Activated T-helper 17 cell treated with anti-CD3 and anti-CD28 coated beads, Interleukin-2, amount 50 U/mL, for 72 hours (primary cell): ENCODE measurements at regions not wholly inside any gene's neighbourhood (a gene's known extent, or its start where the extent isn't known, plus 50 kb on each side); places are given as distances from the start of the nearest gene placed in this dataset.

Experiments used
- ATAC-seq: fragments of 150-1000 bp; cut with Tn5 transposase; replicated peaks from 2 replicates; pipeline ENCODE4 v1.10.0; 2021; ENCODE audit warnings: mild to moderate bottlenecking, moderate library complexity
- H3K27ac Mint-ChIP-seq: one replicate; pipeline ENCODE4 v1.8.0; 2022; ENCODE audit warnings: mixed read lengths
- H3K27me3 Mint-ChIP-seq: one replicate; pipeline ENCODE4 v1.8.0; 2022; ENCODE audit warnings: mixed read lengths
- H3K36me3 Mint-ChIP-seq: one replicate; pipeline ENCODE4 v1.8.0; 2022; ENCODE audit warnings: low read depth, mild to moderate bottlenecking, mixed read lengths
- H3K4me1 Mint-ChIP-seq: one replicate; pipeline ENCODE4 v1.8.0; 2022; ENCODE audit warnings: mixed read lengths
- H3K4me3 Mint-ChIP-seq: one replicate; pipeline ENCODE4 v1.8.0; 2022; ENCODE audit warnings: mild to moderate bottlenecking, mixed read lengths
- H3K9me3 Mint-ChIP-seq: one replicate; pipeline ENCODE4 v1.8.0; 2022; ENCODE audit warnings: mixed read lengths

GRCh38 chr3:64759811-64760210, 72.0 kb upstream of the ADAMTS9 start:
- Mint-ChIP-seq H3K27ac (no peak overlapping the region), H3K4me3 (no peak overlapping the region), H3K36me3 (no peaks in the 10 kb centered on the region), H3K9me3 (peaks cover 3% of the 10 kb centered on the region), H3K4me1 (no peaks in the 10 kb centered on the region), H3K27me3 (no peaks in the 10 kb centered on the region)
- ATAC-seq: no peak

GRCh38 chr3:64756398-64756986, 68.7 kb upstream of the ADAMTS9 start:
- H3K9me3 Mint-ChIP-seq: peaks cover 7% of the 10 kb centered on the region
- no peak for ATAC-seq
- no peaks in the 10 kb centered on the region for H3K4me1 Mint-ChIP-seq
- no peak overlapping the region for H3K27ac Mint-ChIP-seq
- H3K36me3 Mint-ChIP-seq: no peaks in the 10 kb centered on the region
- no peak overlapping the region for H3K4me3 Mint-ChIP-seq
- H3K27me3 Mint-ChIP-seq: no peaks in the 10 kb centered on the region

GRCh38 chr3:64748244-64748904, 60.6 kb upstream of the ADAMTS9 start:
- H3K27me3 Mint-ChIP-seq: no peaks in the 10 kb centered on the region
- H3K36me3 Mint-ChIP-seq: no peaks in the 10 kb centered on the region
- H3K27ac Mint-ChIP-seq: no peak overlapping the region
- no peak for ATAC-seq
- no peaks in the 10 kb centered on the region for H3K4me1 Mint-ChIP-seq
- peaks cover 4% of the 10 kb centered on the region for H3K9me3 Mint-ChIP-seq
- H3K4me3 Mint-ChIP-seq: no peak overlapping the region

DNA sequence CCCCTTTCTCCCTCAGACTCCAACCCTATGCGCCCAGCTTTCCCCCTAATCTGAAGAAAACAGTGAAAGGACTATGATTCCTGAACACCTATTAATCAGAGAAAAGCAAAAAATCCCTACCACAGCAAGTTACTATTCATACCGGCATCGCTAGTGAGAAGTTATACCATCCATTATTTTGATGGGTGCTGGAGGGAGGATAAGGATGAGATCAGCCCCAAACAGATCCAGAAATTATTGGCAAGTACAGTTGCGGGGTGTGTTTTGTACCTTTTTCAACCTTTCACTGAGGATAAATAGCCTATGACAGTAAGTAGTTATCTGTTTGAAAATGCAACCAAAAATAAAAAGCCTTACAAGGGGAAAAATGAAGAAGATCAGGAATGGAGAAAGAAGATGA, 59.9 kb upstream of the ADAMTS9 start:
- Mint-ChIP-seq H3K9me3 (peaks cover 4% of the 10 kb centered on the region), H3K4me1 (no peaks in the 10 kb centered on the region), H3K27me3 (no peaks in the 10 kb centered on the region), H3K36me3 (no peaks in the 10 kb centered on the region), H3K27ac (no peak overlapping the region), H3K4me3 (no peak overlapping the region)
- no peak for ATAC-seq

GRCh38 chr3:64743887-64744243, 56.1 kb upstream of the ADAMTS9 start:
- Mint-ChIP-seq H3K9me3 (peaks cover 5% of the 10 kb centered on the region), H3K4me1 (no peaks in the 10 kb centered on the region), H3K27ac (no peak overlapping the region), H3K36me3 (no peaks in the 10 kb centered on the region), H3K27me3 (no peaks in the 10 kb centered on the region), H3K4me3 (no peak overlapping the region)
- no peak for ATAC-seq

DNA sequence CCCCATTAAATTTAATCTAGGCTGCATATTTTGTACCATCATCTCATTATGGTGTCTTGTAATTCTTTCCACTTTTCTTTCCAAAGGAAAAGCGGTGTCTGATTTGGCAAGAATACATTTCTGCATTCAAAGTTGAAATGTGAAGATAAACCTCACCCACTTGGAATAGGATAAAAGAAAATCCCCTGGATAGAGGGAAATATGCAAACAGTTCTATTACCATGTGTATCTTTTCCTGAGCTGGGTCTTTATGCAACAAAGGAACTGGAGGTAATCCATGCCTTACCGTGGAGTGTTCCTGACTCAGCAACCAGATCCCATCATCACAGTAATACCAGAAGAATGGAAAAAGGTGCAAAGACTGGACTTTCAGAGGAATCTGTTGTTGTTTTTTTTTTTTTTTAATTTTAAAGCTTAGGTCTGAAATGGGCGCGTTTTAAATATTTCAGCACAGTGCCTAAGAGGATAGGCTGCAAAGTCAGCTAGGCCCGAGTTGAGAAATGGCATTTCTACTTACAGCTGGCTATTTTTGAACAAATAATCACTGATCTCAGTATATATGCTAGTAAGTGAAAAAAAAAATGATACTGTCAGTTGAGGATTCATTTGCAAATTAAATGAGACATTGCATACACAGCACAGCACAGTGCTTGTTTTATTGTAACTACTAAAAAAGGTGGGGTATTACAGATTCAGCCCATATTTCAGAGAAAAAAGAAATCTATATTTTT, 55.5 kb upstream of the ADAMTS9 start:
- no peak for ATAC-seq
- no peak overlapping the region for H3K27ac Mint-ChIP-seq
- no peak overlapping the region for H3K4me3 Mint-ChIP-seq
- H3K4me1 Mint-ChIP-seq: no peaks in the 10 kb centered on the region
- peaks cover 5% of the 10 kb centered on the region for H3K9me3 Mint-ChIP-seq
- H3K36me3 Mint-ChIP-seq: no peaks in the 10 kb centered on the region
- no peaks in the 10 kb centered on the region for H3K27me3 Mint-ChIP-seq

DNA sequence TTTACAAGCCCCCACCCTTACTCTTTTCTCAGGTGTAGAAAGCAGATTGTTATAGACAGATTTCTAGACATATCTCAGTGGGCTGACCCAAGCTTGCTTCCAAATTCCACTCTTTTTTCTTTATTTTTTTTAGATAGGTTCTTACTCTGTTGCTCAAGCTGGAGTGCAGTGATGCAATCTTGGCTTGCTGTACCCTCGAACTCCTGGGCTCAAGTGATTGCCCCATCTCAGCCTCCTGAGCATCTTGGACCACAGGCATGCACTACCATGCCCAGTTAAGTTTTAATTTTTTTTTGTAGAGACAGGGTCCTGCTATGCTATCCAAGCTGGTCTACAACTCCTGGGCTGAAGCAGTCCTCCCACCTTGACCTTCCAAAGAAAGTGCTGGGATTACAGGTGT, 53.5 kb upstream of the ADAMTS9 start:
- Mint-ChIP-seq H3K4me1 (no peaks in the 10 kb centered on the region), H3K27ac (no peak overlapping the region), H3K9me3 (peaks cover 5% of the 10 kb centered on the region), H3K4me3 (no peak overlapping the region), H3K27me3 (no peaks in the 10 kb centered on the region), H3K36me3 (no peaks in the 10 kb centered on the region)
- no peak for ATAC-seq

GRCh38 chr3:64739971-64740631, 52.3 kb upstream of the ADAMTS9 start:
- Mint-ChIP-seq H3K4me3 (no peak overlapping the region), H3K27ac (no peak overlapping the region), H3K4me1 (no peaks in the 10 kb centered on the region), H3K9me3 (peaks cover 5% of the 10 kb centered on the region), H3K27me3 (no peaks in the 10 kb centered on the region), H3K36me3 (no peaks in the 10 kb centered on the region)
- no peak for ATAC-seq
